ENCODE measurements at regions not wholly inside any gene's neighbourhood (a gene's known extent, or its start where the extent isn't known, plus 50 kb on each side); places are given as distances from the start of the nearest gene placed in this dataset.

GRCh38 chr7:156151658-156152057, 339.4 kb upstream of the SHH start:
- no peak for TF ChIP-seq CTCF (IDR thresholded peaks at IDR 0.05)
- no peak for TF ChIP-seq POLR2AphosphoS5 (IDR thresholded peaks at IDR 0.05; ENCODE audit: low read depth, low read length)
- TF ChIP-seq, protein P1, sequence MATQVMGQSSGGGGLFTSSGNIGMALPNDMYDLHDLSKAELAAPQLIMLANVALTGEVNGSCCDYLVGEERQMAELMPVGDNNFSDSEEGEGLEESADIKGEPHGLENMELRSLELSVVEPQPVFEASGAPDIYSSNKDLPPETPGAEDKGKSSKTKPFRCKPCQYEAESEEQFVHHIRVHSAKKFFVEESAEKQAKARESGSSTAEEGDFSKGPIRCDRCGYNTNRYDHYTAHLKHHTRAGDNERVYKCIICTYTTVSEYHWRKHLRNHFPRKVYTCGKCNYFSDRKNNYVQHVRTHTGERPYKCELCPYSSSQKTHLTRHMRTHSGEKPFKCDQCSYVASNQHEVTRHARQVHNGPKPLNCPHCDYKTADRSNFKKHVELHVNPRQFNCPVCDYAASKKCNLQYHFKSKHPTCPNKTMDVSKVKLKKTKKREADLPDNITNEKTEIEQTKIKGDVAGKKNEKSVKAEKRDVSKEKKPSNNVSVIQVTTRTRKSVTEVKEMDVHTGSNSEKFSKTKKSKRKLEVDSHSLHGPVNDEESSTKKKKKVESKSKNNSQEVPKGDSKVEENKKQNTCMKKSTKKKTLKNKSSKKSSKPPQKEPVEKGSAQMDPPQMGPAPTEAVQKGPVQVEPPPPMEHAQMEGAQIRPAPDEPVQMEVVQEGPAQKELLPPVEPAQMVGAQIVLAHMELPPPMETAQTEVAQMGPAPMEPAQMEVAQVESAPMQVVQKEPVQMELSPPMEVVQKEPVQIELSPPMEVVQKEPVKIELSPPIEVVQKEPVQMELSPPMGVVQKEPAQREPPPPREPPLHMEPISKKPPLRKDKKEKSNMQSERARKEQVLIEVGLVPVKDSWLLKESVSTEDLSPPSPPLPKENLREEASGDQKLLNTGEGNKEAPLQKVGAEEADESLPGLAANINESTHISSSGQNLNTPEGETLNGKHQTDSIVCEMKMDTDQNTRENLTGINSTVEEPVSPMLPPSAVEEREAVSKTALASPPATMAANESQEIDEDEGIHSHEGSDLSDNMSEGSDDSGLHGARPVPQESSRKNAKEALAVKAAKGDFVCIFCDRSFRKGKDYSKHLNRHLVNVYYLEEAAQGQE (IDR thresholded peaks at IDR 0.05; ENCODE audit: insufficient read depth in 1 of 2, low read depth in 2 of 2, low read length in 1 of 2), result no peak
- no peak for TF ChIP-seq TCF7L2 (IDR thresholded peaks at IDR 0.05; ENCODE audit: low read depth, low read length)
- no peak for TF ChIP-seq SIN3A (IDR thresholded peaks at IDR 0.05; ENCODE audit: borderline replicate concordance, insufficient read depth, low read depth, low read length)

Measured in Panc1 (cell line).